ENCODE measurements at regions not wholly inside any gene's neighbourhood (a gene's known extent, or its start where the extent isn't known, plus 50 kb on each side); places are given as distances from the start of the nearest gene placed in this dataset.

DNA sequence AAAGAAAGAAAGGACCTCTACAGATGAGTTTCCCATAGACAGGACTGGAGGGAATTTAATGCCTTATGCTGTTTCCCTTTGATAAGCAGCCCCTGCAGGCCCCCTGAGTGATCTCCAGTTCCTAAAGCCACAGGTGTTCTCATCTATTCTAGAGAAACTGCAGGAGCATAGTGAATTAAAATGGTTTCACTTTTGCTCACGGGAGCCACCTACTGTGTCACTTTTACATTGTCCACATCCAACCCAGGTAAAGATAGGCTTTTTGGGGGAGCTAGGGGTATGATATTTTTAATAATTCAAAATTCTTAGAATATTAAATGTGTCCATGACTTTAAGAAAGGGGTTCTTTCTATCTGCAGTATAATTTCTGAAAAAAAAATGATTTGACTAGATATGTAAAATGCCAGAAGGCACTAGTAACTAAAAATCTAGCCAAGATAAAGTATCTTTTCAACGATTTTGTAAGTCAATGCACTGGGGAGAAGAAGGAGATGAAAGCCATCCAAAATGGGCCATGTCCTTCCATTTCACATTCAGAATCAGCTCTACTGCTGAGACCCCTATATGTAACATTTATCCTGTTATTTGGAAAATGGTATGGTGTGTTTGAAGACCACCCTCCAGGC, 267.3 kb upstream of the DUSP10 start:
- no peak for TF ChIP-seq EZH2phosphoT487 (IDR thresholded peaks at IDR 0.05; ENCODE audit: low read length)
- TF ChIP-seq, protein P1, sequence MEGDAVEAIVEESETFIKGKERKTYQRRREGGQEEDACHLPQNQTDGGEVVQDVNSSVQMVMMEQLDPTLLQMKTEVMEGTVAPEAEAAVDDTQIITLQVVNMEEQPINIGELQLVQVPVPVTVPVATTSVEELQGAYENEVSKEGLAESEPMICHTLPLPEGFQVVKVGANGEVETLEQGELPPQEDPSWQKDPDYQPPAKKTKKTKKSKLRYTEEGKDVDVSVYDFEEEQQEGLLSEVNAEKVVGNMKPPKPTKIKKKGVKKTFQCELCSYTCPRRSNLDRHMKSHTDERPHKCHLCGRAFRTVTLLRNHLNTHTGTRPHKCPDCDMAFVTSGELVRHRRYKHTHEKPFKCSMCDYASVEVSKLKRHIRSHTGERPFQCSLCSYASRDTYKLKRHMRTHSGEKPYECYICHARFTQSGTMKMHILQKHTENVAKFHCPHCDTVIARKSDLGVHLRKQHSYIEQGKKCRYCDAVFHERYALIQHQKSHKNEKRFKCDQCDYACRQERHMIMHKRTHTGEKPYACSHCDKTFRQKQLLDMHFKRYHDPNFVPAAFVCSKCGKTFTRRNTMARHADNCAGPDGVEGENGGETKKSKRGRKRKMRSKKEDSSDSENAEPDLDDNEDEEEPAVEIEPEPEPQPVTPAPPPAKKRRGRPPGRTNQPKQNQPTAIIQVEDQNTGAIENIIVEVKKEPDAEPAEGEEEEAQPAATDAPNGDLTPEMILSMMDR (IDR thresholded peaks at IDR 0.05; ENCODE audit: low read length) = peak; percentile 66
